ENCODE measurements at regions not wholly inside any gene's neighbourhood (a gene's known extent, or its start where the extent isn't known, plus 50 kb on each side); places are given as distances from the start of the nearest gene placed in this dataset.

DNA sequence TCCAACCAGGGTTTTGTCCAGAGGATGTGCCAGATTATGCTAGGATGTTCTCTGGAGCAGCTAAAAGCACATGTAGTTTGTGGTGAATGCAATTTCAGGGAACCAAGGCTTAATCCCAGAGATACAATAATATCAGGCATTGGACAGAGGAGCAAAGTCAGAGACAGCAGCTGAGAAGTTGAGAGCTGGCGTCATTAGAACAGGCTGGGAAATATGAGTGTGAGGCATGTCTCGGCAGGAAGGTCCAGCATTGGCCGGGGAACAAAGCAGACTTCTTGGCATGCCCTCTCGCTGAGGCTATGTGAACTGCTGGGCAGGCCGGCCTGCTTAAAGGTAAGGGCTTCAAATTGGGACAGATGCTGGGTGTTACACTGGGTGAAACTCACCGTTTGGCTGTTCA, 125.4 kb downstream of the CAND1 start:
- no peaks in the 10 kb centered on the region for H3K4me1 ChIP-seq
- no peak overlapping the region for H3K27ac ChIP-seq
- WGBS, 5 donors = 37 to 68% (median 52%) methylated on average over 6 of the region's 6 CpGs
- intact Hi-C loops (cut with DNase I; ENCODE audit: low total_unique reads) = no loop called here
- peak in 1 of 2 donors; percentile 33 for DNase-seq
- H3K27me3 ChIP-seq = no peaks in the 10 kb centered on the region
- no peaks in the 10 kb centered on the region for H3K36me3 ChIP-seq
- TF ChIP-seq EP300 (IDR thresholded peaks at IDR 0.05) (no peak), POLR2A (IDR thresholded peaks at IDR 0.05) (no peak), POLR2AphosphoS5 (IDR thresholded peaks at IDR 0.05) (no peak)
- TF ChIP-seq, protein P1, sequence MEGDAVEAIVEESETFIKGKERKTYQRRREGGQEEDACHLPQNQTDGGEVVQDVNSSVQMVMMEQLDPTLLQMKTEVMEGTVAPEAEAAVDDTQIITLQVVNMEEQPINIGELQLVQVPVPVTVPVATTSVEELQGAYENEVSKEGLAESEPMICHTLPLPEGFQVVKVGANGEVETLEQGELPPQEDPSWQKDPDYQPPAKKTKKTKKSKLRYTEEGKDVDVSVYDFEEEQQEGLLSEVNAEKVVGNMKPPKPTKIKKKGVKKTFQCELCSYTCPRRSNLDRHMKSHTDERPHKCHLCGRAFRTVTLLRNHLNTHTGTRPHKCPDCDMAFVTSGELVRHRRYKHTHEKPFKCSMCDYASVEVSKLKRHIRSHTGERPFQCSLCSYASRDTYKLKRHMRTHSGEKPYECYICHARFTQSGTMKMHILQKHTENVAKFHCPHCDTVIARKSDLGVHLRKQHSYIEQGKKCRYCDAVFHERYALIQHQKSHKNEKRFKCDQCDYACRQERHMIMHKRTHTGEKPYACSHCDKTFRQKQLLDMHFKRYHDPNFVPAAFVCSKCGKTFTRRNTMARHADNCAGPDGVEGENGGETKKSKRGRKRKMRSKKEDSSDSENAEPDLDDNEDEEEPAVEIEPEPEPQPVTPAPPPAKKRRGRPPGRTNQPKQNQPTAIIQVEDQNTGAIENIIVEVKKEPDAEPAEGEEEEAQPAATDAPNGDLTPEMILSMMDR (IDR thresholded peaks at IDR 0.05) = no peak
- H3K4me3 ChIP-seq = no peak overlapping the region
- no peaks in the 10 kb centered on the region for H3K9me3 ChIP-seq

DNA sequence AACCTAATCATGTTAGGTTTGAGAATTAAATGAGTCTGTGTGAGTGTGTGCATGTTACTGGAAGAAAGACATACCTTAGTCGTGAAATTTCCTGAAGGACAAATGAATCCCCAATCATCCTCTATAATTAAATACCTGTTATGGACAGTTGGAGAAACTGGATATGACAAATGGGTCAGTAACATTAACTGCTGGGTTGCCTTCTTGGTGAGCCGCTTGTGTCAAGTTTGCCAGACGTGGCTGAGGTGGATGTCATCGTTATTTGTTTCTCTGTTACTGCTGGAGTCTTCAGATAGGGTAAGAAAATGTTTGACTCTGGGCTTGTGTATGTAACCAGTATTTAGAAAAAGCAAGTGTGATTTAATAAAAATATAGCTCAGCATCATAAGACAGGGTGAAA, 131.6 kb downstream of the CAND1 start:
- Histone ChIP-seq H3K36me3 (no peaks in the 10 kb centered on the region), H3K4me3 (no peak overlapping the region), H3K27me3 (no peaks in the 10 kb centered on the region), H3K9me3 (peaks cover 0 to 12% (median 8%) of the 10 kb centered on the region in 4 donors), H3K4me1 (no peaks in the 10 kb centered on the region), H3K27ac (no peak overlapping the region)
- intact Hi-C loops (cut with DNase I; ENCODE audit: low total_unique reads) = no loop called here
- TF ChIP-seq POLR2AphosphoS5 (IDR thresholded peaks at IDR 0.05) (no peak), EP300 (IDR thresholded peaks at IDR 0.05) (no peak), POLR2A (IDR thresholded peaks at IDR 0.05) (no peak)
- TF ChIP-seq, protein P1 (IDR thresholded peaks at IDR 0.05) = no peak
- no peak for DNase-seq
- 87 to 92% (median 90%) methylated on average over 4 of the region's 4 CpGs for WGBS, 5 donors

DNA sequence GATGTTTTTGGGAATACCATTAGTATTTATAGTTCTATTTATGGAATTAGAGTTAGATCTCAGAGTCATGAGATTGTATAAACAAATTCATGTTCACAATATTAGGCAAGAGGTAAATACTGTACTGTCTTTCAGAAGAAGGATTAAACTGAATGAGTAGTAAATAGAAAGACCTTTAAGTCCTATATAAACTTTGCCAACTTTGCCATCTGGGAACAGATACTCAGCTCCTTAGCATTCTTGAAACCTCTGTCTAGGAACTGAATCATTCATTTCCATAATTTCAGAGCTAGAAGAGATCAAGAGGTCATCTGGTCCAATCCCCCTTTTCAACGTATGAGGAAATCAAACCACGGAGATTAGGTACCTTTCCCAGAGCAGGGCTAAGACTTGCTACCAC, 141.1 kb downstream of the CAND1 start:
- WGBS, 5 donors = 10 to 30% (median 19%) methylated on average over 2 of the region's 2 CpGs
- Histone ChIP-seq H3K36me3 (no peaks in the 10 kb centered on the region), H3K27me3 (no peaks in the 10 kb centered on the region), H3K27ac (no peak overlapping the region), H3K4me1 (peaks cover 0 to 15% (median 9%) of the 10 kb centered on the region in 4 donors), H3K9me3 (peaks cover 0 to 10% (median 6%) of the 10 kb centered on the region in 4 donors), H3K4me3 (no peak overlapping the region)
- TF ChIP-seq POLR2A (IDR thresholded peaks at IDR 0.05) = no peak
- TF ChIP-seq, protein P1 (IDR thresholded peaks at IDR 0.05) = no peak
- TF ChIP-seq POLR2AphosphoS5 (IDR thresholded peaks at IDR 0.05) = no peak
- TF ChIP-seq EP300 (IDR thresholded peaks at IDR 0.05) = no peak
- intact Hi-C loops (cut with DNase I; ENCODE audit: low total_unique reads) = no loop called here
- no peak for DNase-seq

GRCh38 chr12:67410667-67411067, 141.5 kb downstream of the CAND1 start:
- 9 to 20% (median 12%) methylated on average over 2 of the region's 2 CpGs for WGBS, 5 donors
- intact Hi-C loops (cut with DNase I; ENCODE audit: low total_unique reads) = no loop called here
- no peak overlapping the region for H3K27ac ChIP-seq

More at GRCh38 chr12:67410667-67411067, 141.5 kb downstream of the CAND1 start:
- H3K36me3 ChIP-seq = no peaks in the 10 kb centered on the region
- peaks cover 0 to 7% (median 3%) of the 10 kb centered on the region in 4 donors for H3K9me3 ChIP-seq
- H3K4me3 ChIP-seq = no peak overlapping the region
- no peak for DNase-seq
- TF ChIP-seq, protein P1 (IDR thresholded peaks at IDR 0.05) = no peak
- TF ChIP-seq POLR2A (IDR thresholded peaks at IDR 0.05) (no peak), POLR2AphosphoS5 (IDR thresholded peaks at IDR 0.05) (no peak), EP300 (IDR thresholded peaks at IDR 0.05) (no peak)
- no peaks in the 10 kb centered on the region for H3K27me3 ChIP-seq
- H3K4me1 ChIP-seq = peaks cover 0 to 15% (median 9%) of the 10 kb centered on the region in 4 donors

Data from stomach (tissue), 8 donors.